Vagina (tissue), 2 donors: ENCODE measurements at regions not wholly inside any gene's neighbourhood (a gene's known extent, or its start where the extent isn't known, plus 50 kb on each side); places are given as distances from the start of the nearest gene placed in this dataset.

ENCODE experiments used
- POLR2A ChIP-seq, 2 donors: fragments of 450-650 bp; IDR thresholded peaks; one replicate each; pipeline ENCODE4 v1.6.1; 2017; ENCODE audit warnings: antibody characterized with exemption in 2 of 2, mild to moderate bottlenecking in 2 of 2, moderate library complexity in 2 of 2
- TF ChIP-seq, protein P1 (sequence below), 3 experiments: fragments of 450-650 bp in 2 of 3; fragments of 200-600 bp in 1 of 3; sonication (generic) in 1 of 3; IDR thresholded peaks; one replicate each; pipeline ENCODE4 v1.5.1; 2017 to 2019; ENCODE audit warnings: antibody characterized with exemption in 3 of 3, mild to moderate bottlenecking in 2 of 3, moderate library complexity in 2 of 3

DNA sequence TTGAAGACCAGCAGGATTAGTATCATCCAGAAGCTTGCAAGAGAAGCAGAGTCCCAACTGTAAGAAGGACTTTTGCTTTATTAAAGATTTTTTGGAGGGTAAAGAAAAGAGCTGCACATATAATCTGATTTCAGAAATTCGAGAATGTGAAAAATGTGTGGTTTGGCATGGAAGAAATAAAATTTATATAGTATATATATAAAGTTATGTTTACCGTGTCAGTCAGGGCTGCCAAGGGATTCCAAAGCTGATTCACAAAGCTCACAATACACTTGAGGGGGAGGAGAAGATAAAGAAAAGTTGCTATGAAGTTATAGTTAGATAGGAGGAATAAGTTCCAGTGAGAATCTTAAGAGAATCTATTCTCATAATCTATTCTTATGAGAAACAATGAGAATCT is 231.8 kb upstream of the CACNA2D1 start:
- TF ChIP-seq, protein P1, sequence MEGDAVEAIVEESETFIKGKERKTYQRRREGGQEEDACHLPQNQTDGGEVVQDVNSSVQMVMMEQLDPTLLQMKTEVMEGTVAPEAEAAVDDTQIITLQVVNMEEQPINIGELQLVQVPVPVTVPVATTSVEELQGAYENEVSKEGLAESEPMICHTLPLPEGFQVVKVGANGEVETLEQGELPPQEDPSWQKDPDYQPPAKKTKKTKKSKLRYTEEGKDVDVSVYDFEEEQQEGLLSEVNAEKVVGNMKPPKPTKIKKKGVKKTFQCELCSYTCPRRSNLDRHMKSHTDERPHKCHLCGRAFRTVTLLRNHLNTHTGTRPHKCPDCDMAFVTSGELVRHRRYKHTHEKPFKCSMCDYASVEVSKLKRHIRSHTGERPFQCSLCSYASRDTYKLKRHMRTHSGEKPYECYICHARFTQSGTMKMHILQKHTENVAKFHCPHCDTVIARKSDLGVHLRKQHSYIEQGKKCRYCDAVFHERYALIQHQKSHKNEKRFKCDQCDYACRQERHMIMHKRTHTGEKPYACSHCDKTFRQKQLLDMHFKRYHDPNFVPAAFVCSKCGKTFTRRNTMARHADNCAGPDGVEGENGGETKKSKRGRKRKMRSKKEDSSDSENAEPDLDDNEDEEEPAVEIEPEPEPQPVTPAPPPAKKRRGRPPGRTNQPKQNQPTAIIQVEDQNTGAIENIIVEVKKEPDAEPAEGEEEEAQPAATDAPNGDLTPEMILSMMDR (IDR thresholded peaks at IDR 0.05), result no peak
- no peak for TF ChIP-seq POLR2A (IDR thresholded peaks at IDR 0.05)
